CD4-positive, alpha-beta T cell treated with Interleukin-17A for 1 hour (primary cell): ENCODE measurements at regions not wholly inside any gene's neighbourhood (a gene's known extent, or its start where the extent isn't known, plus 50 kb on each side); places are given as distances from the start of the nearest gene placed in this dataset.
"Not testable (repeated sequence)": the region's sequence is repeated elsewhere in the genome, so short reads cannot be mapped to it uniquely, and the experiment has no call there.

Experiments used
- DNase-seq: peaks from one replicate; pipeline ENCODE4 v3.0.0-alpha.2; 2020

DNA sequence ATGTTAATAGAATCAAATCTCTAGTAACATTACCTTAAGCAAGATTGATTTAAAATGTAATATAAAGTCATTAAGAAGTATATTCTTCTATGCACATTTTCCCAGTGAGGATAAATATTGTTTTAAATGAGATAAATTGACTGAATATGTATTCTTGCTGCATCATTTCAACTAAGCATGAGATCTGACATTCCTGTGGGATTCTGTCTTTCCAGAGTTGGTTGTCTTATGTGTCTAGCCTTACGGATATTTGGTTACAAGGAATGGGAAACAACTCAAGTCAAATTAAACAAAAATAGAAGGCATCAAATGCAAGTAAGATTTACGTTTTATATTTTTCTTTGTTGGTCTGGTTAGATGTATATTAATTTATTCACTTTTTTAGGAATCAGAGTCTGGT is 287.5 kb downstream of the PTGER3 start:
- no peak for DNase-seq

DNA sequence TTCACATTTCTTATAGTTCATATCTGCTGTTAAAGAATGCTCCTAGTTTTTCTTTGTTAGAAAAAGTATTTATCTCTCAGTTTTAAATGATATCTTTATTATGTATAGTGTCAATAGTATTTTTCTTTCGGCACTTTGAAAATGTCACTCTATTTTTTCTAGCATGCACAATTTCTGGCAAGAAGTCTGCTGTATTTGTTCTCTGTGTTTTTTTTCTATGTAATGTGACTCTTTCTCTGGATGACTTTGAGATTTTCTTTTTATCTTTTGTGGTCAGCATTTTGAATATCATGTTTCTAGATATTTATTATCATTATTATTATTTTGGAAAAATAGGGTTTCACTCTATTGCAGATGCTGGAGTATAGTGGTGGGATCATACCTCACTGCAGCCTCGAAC is 285.2 kb downstream of the PTGER3 start:
- no peak for DNase-seq

DNA sequence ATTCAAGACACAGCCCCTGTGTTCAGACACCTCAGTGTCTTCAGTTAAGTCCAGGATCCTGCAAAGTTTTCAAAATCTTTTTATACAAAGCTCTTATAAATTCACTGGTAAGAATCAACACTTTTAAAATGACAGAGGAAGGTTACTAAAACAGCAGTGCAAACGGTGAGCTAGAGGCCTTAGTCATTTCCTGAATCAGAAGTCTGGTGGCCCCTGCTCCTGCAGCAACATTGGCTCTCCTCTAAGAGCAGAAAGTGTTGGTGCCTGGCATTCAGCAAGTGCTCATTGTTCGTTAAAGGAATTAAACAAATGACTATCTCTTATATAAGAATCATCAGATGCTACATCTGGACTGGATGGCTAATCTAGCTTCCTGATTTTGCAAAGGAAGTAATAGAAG is 282.9 kb downstream of the PTGER3 start:
- DNase-seq = no peak

DNA sequence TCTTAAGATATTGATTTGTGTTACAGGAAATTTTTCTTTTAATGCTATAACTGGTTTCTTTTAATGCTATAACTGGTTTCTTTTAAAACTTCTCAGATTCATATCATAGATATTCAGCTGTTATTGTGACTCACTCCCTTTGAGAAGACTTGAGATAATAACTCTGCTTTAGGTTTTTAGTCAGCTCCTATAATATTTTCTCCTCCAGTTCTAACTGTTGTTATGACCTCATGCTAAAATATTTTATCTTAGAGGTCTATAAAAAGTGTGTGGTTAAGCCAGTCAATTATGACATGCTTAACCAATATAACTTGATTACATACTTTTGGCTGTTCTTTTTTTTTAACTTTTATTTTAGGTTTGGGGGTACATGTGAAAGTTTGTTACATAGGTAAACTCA is 280.2 kb downstream of the PTGER3 start:
- DNase-seq = no peak

DNA sequence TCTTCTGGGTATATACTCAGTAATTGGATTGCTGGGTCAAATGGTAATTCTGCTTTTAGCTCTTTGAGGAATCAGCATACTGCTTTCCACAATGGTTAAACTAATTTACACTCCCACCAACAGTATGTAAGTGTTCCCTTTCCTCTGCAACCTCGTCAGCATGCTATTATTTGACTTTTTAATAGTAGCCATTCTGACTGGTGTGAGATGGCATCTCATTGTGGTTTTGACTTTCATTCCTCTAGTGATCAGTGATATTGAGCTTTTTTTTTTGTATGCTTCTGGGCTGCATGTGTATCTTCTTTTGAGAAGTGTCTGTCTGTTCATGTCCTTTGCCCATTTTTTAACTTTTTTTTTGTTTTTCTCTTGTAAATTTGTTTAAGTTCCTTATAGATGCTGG is 279.4 kb downstream of the PTGER3 start:
- no peak for DNase-seq

DNA sequence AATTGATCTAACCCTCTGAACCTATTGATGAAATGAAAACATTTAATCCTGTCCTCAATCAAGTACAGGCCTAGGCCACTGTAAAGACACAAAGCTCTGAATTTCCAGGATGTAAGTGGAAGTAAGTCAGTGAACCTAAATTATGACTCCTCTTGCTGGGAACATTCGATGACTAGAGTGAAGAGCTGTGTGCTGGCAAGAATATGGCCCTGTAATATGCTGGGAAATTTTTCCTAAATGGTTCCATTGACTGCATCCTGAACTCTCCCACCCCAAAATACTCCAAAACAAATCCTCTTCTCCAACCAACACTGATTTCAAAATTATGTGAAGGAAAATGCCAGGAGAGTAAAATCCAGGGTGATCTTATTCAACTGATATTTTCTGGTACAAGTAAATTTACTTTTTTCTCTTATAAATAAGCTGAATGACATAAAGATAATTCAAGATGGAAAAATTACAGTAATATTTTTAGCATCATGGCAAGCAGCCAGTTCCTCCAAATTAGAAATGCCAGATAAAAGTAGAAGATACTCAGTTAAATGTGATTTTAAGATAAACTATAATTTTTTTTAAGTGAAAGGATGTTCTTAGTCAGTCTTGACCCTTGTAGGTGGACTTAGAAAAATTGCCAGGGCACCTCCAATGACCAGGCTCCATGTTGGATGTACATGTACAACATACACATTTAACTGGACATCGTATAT is 269.4 kb downstream of the PTGER3 start:
- no peak for DNase-seq

DNA sequence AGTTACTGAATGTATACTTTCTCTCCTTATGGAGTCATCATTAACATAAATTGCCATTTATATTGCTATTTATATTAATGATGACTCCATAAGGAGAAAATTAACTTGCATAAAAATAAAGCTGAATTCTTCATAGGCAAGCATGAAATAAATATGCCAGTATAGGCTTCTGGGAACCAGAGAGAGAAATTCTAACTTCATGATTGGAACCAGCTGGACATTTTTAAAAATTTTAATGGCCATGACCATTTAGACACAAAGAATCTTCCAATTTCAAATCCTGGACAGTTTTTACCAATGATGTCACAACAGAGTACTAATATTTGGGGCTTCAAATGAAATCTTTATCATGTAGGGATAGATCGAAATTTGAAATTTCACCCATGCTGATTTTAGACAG is 268.7 kb downstream of the PTGER3 start:
- no peak for DNase-seq

DNA sequence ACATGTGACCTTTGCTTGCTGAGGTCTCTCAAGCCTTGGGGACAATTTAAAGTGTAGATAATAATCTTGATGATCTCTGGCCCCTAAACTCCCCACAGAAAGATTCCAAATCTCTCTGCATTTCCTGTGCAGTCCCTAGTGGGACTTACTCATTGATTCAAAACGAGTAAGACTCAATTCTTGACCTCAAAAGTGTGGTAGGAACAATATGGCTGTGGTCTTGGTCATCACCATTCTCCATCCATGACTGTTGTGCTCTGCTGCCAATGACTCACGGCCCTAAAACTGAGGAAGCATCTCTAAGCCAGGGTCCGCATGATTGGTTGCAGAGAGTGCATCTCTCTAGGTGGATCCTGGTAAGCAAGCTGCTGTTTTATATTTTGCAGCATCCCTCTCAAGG is 268.0 kb downstream of the PTGER3 start:
- no peak for DNase-seq

DNA sequence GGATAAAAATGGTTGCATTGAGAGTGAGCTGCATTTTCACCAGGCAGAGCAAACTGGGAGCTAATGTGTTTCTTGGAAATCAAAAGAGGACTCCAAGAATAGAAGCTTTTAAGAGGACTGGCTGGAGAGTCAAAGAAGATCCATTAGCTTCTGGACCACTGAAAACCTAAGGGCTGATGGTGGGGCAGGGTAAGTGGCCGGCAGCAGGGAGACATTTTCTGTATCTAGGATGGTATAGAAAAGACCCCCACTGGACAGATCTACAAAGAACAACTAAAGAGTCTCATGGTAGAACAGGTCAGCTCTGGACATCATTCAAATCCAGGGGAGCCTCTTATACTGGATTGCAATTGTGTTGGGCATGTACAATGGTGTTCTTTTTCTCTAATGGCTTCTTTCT is 262.3 kb downstream of the PTGER3 start:
- no peak for DNase-seq

DNA sequence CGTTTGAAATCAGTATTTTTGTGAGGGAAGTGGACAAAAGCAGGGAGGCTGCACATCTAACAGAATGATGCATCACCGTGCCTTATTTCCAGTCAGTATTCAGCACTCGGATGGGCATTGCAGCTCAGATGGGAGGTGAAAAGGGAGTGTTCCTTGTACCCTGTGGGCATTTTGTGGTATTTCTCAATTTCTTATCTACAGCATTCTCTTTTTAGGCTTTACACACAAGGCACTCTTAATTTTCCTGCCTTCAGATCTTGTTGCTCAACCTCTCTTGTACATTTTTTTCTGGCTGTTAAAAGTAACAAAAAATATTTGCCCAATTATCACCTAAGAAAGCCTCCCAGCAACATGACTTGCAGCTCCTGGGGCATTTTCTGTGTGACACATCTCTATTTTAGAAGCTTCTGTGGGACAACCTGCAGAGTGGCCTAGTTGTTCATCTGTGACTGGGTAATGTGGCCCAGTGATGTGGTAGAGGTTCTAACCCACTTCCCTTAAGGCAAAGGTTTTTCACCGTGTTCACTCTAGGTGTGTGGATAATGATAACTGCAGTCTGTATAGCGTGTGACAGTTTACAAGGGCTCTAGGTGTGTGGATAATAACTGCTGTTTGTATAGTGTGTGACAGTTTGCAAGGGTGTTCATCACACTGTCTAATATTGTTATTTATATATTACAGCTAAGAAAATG is 257.2 kb downstream of the PTGER3 start:
- no peak for DNase-seq

DNA sequence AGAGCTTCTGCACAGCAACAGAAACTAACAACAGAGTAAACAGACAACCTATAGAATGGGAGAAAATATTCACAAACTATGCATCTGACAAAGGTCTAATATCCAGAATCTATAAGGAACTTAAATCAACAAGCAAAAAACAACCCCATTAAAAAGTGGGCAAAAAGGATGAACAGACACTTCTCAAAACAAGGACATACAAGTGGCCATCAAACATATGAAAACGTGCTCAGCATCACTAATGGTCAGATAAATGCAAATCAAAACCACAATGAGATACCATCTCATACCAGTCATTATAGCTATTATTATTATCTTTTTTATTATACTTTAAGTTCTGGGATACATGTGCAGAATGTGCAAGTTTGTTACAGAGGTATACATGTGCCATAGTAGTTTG is 252.6 kb downstream of the PTGER3 start:
- not testable (repeated sequence) for DNase-seq

DNA sequence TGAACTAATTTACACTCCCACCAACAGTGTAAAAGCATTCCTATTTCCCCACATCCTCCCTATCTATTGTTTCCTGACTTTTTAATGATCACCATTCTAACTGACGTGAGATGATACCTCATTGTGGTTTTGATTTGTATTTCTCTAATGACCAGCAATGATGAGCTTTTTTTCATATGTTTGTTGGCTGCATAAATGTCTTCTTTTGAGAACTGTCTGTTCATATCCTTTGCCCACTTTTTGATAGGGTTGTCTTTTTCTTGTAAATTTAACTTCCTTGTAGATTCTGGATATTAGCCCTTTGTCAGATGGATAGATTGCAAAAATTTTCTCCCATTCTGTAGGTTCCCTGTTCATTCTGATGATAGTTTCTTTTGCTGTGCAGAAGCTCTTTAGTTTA is 251.3 kb downstream of the PTGER3 start:
- not testable (repeated sequence) for DNase-seq

DNA sequence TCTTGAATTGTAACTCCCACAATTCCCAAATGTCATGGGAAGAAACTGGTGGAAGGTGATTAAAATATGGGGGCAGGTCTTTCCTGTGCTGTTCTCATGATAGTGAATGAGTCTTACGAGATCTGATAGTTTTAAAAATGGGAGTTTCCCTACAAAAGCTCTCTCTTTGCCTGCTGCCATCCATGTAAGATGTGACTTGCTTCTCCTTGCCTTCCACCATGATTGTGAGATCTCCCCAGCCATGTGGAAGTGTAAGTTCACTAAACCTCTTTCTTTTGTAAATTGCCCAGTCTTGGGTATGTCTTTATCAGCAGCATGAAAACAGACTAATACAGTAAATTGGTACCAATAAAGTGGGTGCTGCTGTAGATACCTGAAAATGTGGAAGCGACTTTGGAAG is 245.0 kb downstream of the PTGER3 start:
- DNase-seq = not testable (repeated sequence)

DNA sequence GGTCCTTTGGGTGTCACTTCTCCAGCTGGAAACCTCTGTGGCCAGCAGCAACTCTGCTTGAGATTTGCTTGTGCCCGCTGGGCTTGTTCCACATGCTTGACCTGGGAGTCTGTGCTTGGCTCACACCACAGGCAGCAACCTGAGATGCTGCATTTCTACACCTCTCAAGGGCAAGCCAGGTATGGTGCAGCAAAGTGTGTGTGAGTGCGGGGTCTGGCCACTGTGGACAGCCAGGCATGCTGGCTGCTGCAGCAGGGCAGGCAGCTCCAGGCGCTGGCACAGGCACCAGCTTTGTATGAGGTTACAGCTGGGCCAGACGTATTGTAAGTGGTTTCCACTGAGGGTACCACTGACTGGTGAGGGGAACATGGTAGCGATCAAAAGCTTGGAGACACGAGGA is 242.0 kb downstream of the PTGER3 start:
- no peak for DNase-seq

DNA sequence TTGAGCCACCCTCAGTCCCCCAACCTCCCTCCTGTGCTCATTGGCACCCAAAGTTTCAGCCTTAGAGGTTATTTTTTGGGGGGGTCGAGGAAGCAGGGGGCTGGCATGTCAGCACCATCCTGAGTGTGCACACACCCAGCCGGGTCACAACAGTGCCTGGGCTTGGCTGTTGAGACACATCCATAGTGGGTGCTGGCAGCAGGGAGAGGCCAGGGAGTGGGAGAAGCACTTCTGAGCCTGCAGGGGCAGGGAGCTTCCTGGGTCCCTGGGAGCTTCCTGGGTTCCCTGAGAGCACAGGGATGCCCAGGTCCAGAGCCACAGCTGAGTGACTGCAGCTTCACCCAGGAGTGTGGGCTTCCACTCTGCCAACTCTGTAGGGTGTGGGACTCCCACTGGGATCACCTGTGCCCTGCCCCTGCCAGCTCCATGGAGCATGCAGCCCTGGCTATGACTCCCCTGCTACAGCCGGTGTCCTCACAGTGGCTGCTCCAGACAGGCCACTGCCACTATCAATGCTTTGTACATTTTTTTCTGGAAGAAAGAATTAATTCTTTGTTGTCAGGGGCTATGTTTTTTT is 240.4 kb downstream of the PTGER3 start:
- DNase-seq = no peak

DNA sequence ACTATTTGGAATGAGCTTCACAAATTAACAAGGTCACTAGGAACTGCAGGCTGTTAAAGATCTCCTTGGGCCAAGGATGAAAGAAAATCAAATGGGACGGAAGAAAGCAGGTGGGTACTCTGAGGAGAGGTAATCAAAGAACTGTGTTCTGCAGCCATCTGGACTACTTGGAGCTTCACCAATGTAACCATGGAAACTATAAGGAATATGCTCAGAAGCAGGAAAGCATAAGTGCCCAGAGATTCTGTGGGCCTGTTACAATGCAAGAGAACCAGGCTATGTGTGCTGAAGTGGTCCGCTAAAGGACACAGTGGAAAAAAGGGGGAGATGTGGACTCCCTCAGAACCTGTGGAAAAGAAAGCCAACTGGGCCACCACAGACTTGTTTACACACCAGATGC is 238.5 kb downstream of the PTGER3 start:
- DNase-seq = no peak

DNA sequence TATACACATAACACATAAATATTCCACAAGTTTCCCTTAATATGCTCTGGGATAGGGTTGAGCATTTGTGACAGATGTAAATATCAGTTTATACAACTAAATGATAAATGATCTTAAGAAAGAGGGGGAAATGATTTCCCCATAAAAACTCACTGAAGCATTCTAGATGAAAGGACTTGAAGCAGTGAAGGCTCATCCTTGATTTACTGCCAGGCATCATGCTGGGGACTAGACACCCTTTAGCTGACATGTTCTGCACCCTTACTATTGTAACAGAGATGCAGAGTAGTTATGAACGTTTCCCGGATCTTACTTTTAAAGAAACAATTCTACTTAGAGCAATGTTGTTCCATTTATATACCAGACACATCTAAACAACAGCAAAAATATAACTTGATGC is 235.8 kb downstream of the PTGER3 start:
- DNase-seq = no peak

DNA sequence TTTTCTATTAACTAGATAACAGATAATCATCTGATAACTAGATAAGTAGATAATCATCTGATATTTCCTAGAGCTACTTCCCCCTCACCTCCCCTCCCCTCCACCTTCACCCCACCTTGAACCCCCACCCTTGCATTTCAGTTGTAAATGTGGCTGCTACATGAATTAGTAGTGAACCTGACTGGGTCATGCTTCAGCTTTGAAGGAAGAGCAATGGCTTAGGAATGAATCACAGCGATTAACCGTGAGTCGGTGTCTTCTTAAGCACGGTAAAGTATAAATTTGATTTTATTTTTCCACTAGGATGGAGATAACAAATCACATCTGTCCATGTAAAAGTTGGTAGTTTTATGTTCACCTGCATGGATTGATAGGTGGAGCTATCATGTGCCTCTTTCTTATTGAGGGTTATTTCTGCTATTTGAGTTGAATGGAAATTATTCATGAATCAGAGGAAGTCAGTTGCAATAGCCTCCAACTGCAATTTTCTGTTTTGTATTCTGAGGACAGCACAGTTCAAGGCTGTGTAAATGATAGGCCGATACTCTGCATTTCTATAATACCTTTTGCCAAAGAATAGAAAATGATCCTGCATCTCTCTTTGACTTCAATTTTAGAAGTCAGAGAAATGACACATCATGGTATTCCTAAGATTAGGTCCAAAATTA is 235.0 kb downstream of the PTGER3 start:
- no peak for DNase-seq

DNA sequence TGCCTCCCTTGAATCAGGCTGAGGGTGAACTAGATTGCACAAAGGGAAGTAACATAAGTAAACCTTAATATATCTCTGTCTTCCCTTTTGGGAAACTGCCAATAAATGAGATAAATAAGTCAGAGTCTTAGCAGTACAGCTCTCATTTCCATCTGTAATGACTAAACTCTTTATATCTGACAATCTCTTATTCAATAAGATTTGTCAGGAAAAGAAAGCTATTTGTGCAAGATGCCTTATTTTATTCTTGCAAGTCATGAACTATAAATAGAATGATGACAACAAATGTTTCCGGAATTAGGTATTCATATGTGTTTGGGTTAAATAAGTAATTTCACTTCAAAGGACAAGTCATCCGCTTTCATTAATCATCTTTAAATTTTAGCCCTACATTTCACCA is 229.2 kb downstream of the PTGER3 start:
- DNase-seq = no peak

DNA sequence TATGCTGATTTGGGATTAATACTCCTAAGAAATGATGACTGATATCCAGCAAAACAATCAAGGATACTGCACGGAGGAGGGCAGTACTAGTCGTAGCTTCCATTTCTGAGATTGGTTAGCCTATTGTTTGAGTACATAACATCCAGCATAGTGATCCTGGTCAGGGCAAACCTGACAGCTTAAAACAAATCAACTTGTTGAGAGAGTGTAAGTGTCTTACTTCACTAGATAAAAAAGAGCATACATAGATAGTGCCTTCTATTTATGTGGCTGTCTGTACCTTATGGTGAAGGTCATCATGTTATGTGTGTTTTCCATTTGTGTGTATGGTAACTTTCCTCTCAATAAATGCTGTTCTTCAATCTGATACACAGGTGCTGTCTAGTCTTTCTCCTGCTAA is 228.4 kb downstream of the PTGER3 start:
- no peak for DNase-seq

DNA sequence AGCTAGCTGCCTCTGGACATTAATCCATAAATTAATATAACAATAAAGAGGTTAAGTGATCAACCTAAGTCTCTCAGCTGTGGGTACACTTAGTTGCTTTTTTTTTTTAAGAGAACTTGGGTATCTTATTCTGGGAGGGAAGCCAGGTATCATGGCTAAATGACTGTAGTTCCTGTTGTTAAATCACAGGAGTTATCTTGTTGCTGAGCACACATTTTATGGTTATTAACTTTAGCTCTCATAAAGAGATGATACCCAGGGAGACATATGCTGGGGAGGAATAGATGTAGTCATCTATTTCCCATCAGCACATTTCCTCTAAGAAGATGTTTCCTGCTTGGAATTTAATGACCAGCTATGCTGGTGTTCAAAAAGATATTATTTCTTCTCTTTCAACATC is 227.8 kb downstream of the PTGER3 start:
- DNase-seq = no peak

DNA sequence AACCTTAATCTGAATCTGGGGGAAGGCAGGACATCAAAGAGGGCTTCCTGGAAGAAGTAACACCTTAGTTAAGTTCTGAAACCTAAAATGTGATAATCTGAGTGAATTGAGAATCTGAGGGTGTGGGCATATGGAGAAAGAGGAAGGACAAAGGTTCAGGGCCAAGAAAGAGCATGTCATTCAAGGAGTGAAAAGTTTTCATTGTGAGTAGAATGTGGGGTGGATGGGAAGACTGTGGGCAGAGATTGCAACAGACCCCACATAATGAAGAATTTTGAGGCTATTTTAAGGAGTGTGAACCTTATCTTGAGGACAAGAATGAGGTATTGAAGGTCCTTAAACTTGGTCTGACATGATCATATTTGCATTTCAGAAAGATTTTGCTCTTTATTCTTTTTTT is 227.2 kb downstream of the PTGER3 start:
- DNase-seq = no peak

DNA sequence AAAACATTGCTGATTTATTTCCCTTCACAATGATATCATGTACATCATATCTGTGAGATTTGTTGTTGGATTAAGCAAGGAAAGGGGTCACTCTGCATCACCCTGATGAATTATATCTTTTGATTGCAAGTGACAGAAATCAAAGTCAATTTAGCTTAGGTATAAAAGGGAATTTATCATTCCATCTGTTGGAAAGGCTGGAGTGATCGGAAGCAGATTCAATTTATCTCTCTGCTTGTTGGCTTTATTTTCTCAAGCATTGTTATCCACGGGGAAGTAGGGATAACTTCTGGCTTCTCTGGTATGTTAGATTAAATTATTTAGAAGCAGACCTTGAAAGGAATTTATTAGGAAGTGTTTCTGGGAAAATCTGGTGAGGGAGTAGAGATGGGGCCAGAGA is 226.6 kb downstream of the PTGER3 start:
- DNase-seq = no peak

DNA sequence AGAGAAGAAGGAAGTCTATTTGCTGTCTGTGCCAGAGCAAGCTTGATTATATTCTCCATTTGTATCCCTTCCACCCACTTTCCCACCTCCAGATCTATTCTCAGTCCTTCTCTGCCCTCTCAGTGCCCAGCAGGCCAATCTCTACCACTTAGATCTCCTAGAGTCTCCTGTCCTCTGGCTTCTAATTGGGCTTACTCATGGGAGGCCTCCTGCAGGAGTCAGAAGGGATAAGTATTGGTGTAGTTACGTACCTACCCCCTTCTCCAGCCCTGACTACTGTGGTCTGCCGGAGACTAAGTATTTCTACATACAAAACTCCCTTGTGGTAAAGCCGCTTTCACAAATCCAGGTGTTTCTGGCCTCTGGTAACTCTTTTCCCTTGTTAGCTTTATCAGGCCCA is 221.2 kb downstream of the PTGER3 start:
- no peak for DNase-seq
